Smooth muscle cell (in vitro differentiated cells): ENCODE measurements at regions not wholly inside any gene's neighbourhood (a gene's known extent, or its start where the extent isn't known, plus 50 kb on each side); places are given as distances from the start of the nearest gene placed in this dataset.

ENCODE experiments used
- DNase-seq: peaks from one replicate; lab custom pipeline; 2025; ENCODE audit not compliant: unreplicated experiment; lab: John Stamatoyannopoulos, UW
- H2AFZ ChIP-seq: fragments of 200-600 bp; sonication (generic); 2 replicates; pipeline ENCODE4 v1.6.0; 2016; ENCODE audit warnings: antibody characterized with exemption, low read depth, mild to moderate bottlenecking
- H3F3A ChIP-seq: fragments of 200-600 bp; sonication (generic); 2 replicates; pipeline ENCODE4 v1.6.0; 2017; ENCODE audit warnings: antibody characterized with exemption, low read depth
- H3K27ac ChIP-seq: fragments of 200-600 bp; sonication (generic); 2 replicates; pipeline ENCODE4 v1.5.1; 2016; ENCODE audit warnings: low read depth, mild to moderate bottlenecking
- H3K27me3 ChIP-seq: fragments of 200-600 bp; sonication (generic); 2 replicates; pipeline ENCODE4 v1.6.1; 2016; ENCODE audit warnings: low read depth, mild to moderate bottlenecking
- H3K36me3 ChIP-seq: fragments of 200-600 bp; sonication (generic); 2 replicates; pipeline ENCODE4 v1.5.1; 2016; ENCODE audit warnings: low read depth
- H3K4me1 ChIP-seq: fragments of 200-600 bp; sonication (generic); 2 replicates; pipeline ENCODE4 v1.5.1; 2016; ENCODE audit warnings: low read depth
- H3K4me2 ChIP-seq: fragments of 200-600 bp; sonication (generic); 2 replicates; pipeline ENCODE4 v1.6.0; 2016; ENCODE audit warnings: mild to moderate bottlenecking
- H3K4me3 ChIP-seq: fragments of 200-600 bp; sonication (generic); 2 replicates; pipeline ENCODE4 v1.5.1; 2016; ENCODE audit warnings: mild to moderate bottlenecking
- H3K79me2 ChIP-seq: fragments of 200-600 bp; sonication (generic); 2 replicates; pipeline ENCODE4 v1.6.0; 2016; ENCODE audit warnings: low read depth, mild to moderate bottlenecking
- H3K9ac ChIP-seq: fragments of 200-600 bp; sonication (generic); 2 replicates; pipeline ENCODE4 v1.6.0; 2016; ENCODE audit warnings: low read depth
- H3K9me3 ChIP-seq: fragments of 200-600 bp; sonication (generic); replicated peaks from 2 replicates; pipeline ENCODE4 v1.5.1; 2016; ENCODE audit warnings: low read depth
- H4K20me1 ChIP-seq: fragments of 200-600 bp; sonication (generic); 2 replicates; pipeline ENCODE4 v1.6.0; 2016; ENCODE audit warnings: low read depth
- CTCF ChIP-seq: fragments of 200-600 bp; sonication (generic); IDR thresholded peaks from 2 replicates; pipeline ENCODE4 v1.5.1; 2017; ENCODE audit warnings: borderline replicate concordance, mild to moderate bottlenecking, antibody characterized with exemption; ENCODE audit not compliant: insufficient read depth, poor library complexity, severe bottlenecking
- WGBS: methylation state at CpG from one replicate; pipeline ENCODE4 v1.1.7; 2016; ENCODE audit warnings: low lambda C conversion rate; 5-methylcytosine and 5-hydroxymethylcytosine counted together

- no peaks in the 10 kb centered on the region for H3K9me3 ChIP-seq
- no peak overlapping the region for H2AFZ ChIP-seq
- no peaks in the 10 kb centered on the region for H4K20me1 ChIP-seq
- DNase-seq: no peak
- H3K27me3 ChIP-seq: no peaks in the 10 kb centered on the region
- no peak overlapping the region for H3K4me2 ChIP-seq
- TF ChIP-seq CTCF: no peak
- H3K27ac ChIP-seq: no peak overlapping the region
- H3F3A ChIP-seq: no peaks in the 10 kb centered on the region
- 57% methylated on average over 2 of the region's 2 CpGs for WGBS
- no peaks in the 10 kb centered on the region for H3K4me1 ChIP-seq
- no peak overlapping the region for H3K9ac ChIP-seq
- H3K36me3 ChIP-seq: no peaks in the 10 kb centered on the region
- no peak overlapping the region for H3K4me3 ChIP-seq
- no peaks in the 10 kb centered on the region for H3K79me2 ChIP-seq
Observed at GRCh38 chr4:15293711-15294110, 134.1 kb upstream of the C1QTNF7 start.

GRCh38 chr4:15294202-15294601, 133.6 kb upstream of the C1QTNF7 start:
- H2AFZ ChIP-seq: no peak overlapping the region
- no peaks in the 10 kb centered on the region for H3K27me3 ChIP-seq
- no peaks in the 10 kb centered on the region for H3K79me2 ChIP-seq
- H3K9me3 ChIP-seq: no peaks in the 10 kb centered on the region
- no peaks in the 10 kb centered on the region for H3F3A ChIP-seq
- WGBS: 67% methylated on average over 1 of the region's 1 CpG
- no peak overlapping the region for H3K4me3 ChIP-seq
- no peak for TF ChIP-seq CTCF
- H3K36me3 ChIP-seq: no peaks in the 10 kb centered on the region
- no peak overlapping the region for H3K27ac ChIP-seq
- H4K20me1 ChIP-seq: no peaks in the 10 kb centered on the region
- H3K4me1 ChIP-seq: no peaks in the 10 kb centered on the region
- H3K4me2 ChIP-seq: no peak overlapping the region
- no peak for DNase-seq
- no peak overlapping the region for H3K9ac ChIP-seq

- Histone ChIP-seq H3K4me3 (no peak overlapping the region), H4K20me1 (no peaks in the 10 kb centered on the region), H3F3A (no peaks in the 10 kb centered on the region), H3K79me2 (no peaks in the 10 kb centered on the region), H3K27ac (no peak overlapping the region), H3K36me3 (no peaks in the 10 kb centered on the region), H3K4me1 (no peaks in the 10 kb centered on the region), H3K4me2 (no peak overlapping the region), H3K9ac (no peak overlapping the region), H3K27me3 (no peaks in the 10 kb centered on the region), H3K9me3 (no peaks in the 10 kb centered on the region), H2AFZ (no peak overlapping the region)
- TF ChIP-seq CTCF: no peak
- 57% methylated on average over 4 of the region's 4 CpGs for WGBS
- DNase-seq: no peak
Observed at GRCh38 chr4:15294832-15295231, 133.0 kb upstream of the C1QTNF7 start.

GRCh38 chr4:15295421-15296162, 132.2 kb upstream of the C1QTNF7 start:
- Histone ChIP-seq H3K4me1 (no peaks in the 10 kb centered on the region), H3K4me2 (no peak overlapping the region), H3F3A (no peaks in the 10 kb centered on the region), H3K27me3 (no peaks in the 10 kb centered on the region), H3K79me2 (no peaks in the 10 kb centered on the region), H3K27ac (no peak overlapping the region), H3K4me3 (no peak overlapping the region), H3K9ac (no peak overlapping the region), H4K20me1 (no peaks in the 10 kb centered on the region), H3K9me3 (no peaks in the 10 kb centered on the region), H2AFZ (no peak overlapping the region), H3K36me3 (no peaks in the 10 kb centered on the region)
- no peak for TF ChIP-seq CTCF
- DNase-seq: no peak
- 87% methylated on average over 8 of the region's 8 CpGs for WGBS
